DOHH2 (cell line): ENCODE measurements at regions not wholly inside any gene's neighbourhood (a gene's known extent, or its start where the extent isn't known, plus 50 kb on each side); places are given as distances from the start of the nearest gene placed in this dataset.

Experiments
- H3F3A ChIP-seq: fragments of 200-600 bp; sonication (generic), shearing (Covaris generic); 2 replicates; pipeline ENCODE4 v1.6.0; 2016; ENCODE audit warnings: antibody characterized with exemption, mild to moderate bottlenecking; ENCODE audit not compliant: control insufficient read depth, insufficient read depth
- H3K27ac ChIP-seq: fragments of 200-600 bp; sonication (generic); 2 replicates; pipeline ENCODE4 v1.5.1; 2014; ENCODE audit warnings: low read depth, mild to moderate bottlenecking, low read length, moderate library complexity
- H3K27me3 ChIP-seq: fragments of 200-600 bp; sonication (generic); 2 replicates; pipeline ENCODE4 v1.6.1; 2014; ENCODE audit warnings: mild to moderate bottlenecking, low read length, mixed read lengths; ENCODE audit not compliant: control insufficient read depth
- H3K36me3 ChIP-seq: fragments of 200-600 bp; sonication (generic); 2 replicates; pipeline ENCODE4 v1.6.1; 2014; ENCODE audit warnings: mild to moderate bottlenecking, low read length, moderate library complexity, mixed read lengths; ENCODE audit not compliant: control insufficient read depth
- H3K4me1 ChIP-seq: fragments of 200-600 bp; sonication (generic); 2 replicates; pipeline ENCODE4 v1.6.1; 2014; ENCODE audit warnings: mild to moderate bottlenecking, low read length, mixed read lengths; ENCODE audit not compliant: control insufficient read depth
- H3K4me2 ChIP-seq: fragments of 200-600 bp; sonication (generic); 2 replicates; pipeline ENCODE4 v1.6.0; 2014; ENCODE audit warnings: mild to moderate bottlenecking, low read length, moderate library complexity
- H3K4me3 ChIP-seq: fragments of 200-600 bp; sonication (generic); 2 replicates; pipeline ENCODE4 v1.5.1; 2014; ENCODE audit warnings: mild to moderate bottlenecking, low read length, mixed read lengths
- H3K79me2 ChIP-seq: fragments of 200-600 bp; sonication (generic); 2 replicates; pipeline ENCODE4 v1.6.1; 2014; ENCODE audit warnings: mild to moderate bottlenecking, low read length, mixed read lengths; ENCODE audit not compliant: control insufficient read depth
- H3K9me2 ChIP-seq: fragments of 200-600 bp; sonication (generic); replicated peaks from 2 replicates; pipeline ENCODE4 v1.6.1; 2014; ENCODE audit warnings: mild to moderate bottlenecking, low read length, mixed read lengths; ENCODE audit not compliant: control insufficient read depth
- H3K9me3 ChIP-seq: fragments of 200-600 bp; sonication (generic); 2 replicates; pipeline ENCODE4 v1.6.1; 2014; ENCODE audit warnings: antibody characterized with exemption, low read length, mixed read lengths; ENCODE audit not compliant: control insufficient read depth, insufficient read depth
- H4K20me1 ChIP-seq: fragments of 200-600 bp; sonication (generic); 2 replicates; pipeline ENCODE4 v1.6.0; 2014; ENCODE audit warnings: low read depth, mild to moderate bottlenecking, antibody characterized with exemption, low read length, moderate library complexity; ENCODE audit not compliant: control insufficient read depth, insufficient read depth
- EZH2phosphoT487 ChIP-seq: fragments of 200-600 bp; sonication (generic); IDR thresholded peaks from 2 replicates; pipeline ENCODE4 v1.6.1; 2017; ENCODE audit warnings: borderline replicate concordance, mild to moderate bottlenecking, antibody characterized with exemption, low read length, moderate library complexity, mixed read lengths
- TF ChIP-seq, protein P1 (sequence below): fragments of 200-600 bp; sonication (generic); IDR thresholded peaks from one replicate; pipeline ENCODE4 v1.5.1; 2014; ENCODE audit warnings: antibody characterized with exemption, mild to moderate bottlenecking, low read depth, low read length; ENCODE audit not compliant: poor library complexity, severe bottlenecking

DNA sequence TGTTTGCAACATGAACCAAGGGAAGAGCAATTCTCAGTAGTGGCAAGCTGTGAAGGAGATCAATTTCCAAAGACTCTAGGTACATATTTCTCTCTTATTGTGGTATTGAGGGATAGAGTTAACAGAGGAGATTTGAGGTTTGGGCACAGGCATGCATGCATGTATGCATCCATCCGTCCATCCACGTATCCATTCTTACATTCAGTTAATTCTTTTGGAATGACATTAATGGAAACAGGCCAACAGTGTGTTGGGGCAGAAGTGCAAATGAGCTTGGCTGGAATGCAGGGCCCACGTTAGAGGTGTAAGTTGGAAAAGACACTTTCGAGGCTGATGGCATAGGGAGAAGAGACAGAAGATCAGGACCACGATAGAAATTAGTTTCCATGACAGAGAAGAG is 216.9 kb upstream of the PELI2 start:
- no peak overlapping the region for H3K4me3 ChIP-seq
- H3K9me2 ChIP-seq: no peaks in the 10 kb centered on the region
- no peak overlapping the region for H3K4me2 ChIP-seq
- H3K27ac ChIP-seq: no peak overlapping the region
- H3K4me1 ChIP-seq: no peaks in the 10 kb centered on the region
- no peaks in the 10 kb centered on the region for H3K36me3 ChIP-seq
- no peaks in the 10 kb centered on the region for H4K20me1 ChIP-seq
- H3K9me3 ChIP-seq: no peaks in the 10 kb centered on the region
- H3F3A ChIP-seq: no peaks in the 10 kb centered on the region
- no peaks in the 10 kb centered on the region for H3K27me3 ChIP-seq
- no peak for TF ChIP-seq EZH2phosphoT487
- TF ChIP-seq, protein P1, sequence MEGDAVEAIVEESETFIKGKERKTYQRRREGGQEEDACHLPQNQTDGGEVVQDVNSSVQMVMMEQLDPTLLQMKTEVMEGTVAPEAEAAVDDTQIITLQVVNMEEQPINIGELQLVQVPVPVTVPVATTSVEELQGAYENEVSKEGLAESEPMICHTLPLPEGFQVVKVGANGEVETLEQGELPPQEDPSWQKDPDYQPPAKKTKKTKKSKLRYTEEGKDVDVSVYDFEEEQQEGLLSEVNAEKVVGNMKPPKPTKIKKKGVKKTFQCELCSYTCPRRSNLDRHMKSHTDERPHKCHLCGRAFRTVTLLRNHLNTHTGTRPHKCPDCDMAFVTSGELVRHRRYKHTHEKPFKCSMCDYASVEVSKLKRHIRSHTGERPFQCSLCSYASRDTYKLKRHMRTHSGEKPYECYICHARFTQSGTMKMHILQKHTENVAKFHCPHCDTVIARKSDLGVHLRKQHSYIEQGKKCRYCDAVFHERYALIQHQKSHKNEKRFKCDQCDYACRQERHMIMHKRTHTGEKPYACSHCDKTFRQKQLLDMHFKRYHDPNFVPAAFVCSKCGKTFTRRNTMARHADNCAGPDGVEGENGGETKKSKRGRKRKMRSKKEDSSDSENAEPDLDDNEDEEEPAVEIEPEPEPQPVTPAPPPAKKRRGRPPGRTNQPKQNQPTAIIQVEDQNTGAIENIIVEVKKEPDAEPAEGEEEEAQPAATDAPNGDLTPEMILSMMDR: no peak
- no peaks in the 10 kb centered on the region for H3K79me2 ChIP-seq

DNA sequence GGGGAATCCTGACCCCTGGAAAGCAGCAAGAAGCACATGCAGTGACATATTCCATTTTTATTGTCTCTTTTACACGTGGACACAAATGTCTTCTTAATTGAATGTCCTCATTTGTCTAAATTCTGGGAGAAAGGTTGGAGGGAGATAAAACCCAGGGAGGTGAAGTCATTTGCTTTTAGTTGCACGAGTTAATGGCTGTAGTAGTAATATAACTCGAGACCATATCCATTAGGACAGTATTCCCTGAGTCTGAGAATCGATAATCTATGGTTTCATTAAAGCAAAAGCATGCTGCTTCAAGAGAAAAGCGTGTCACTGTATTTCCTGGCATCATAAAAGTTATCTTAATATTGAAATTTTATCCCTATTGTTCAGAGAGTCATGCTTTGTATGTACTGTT is 216.0 kb upstream of the PELI2 start:
- Histone ChIP-seq H4K20me1 (no peaks in the 10 kb centered on the region), H3K4me2 (no peak overlapping the region), H3K9me2 (no peaks in the 10 kb centered on the region), H3K79me2 (no peaks in the 10 kb centered on the region), H3K4me3 (no peak overlapping the region), H3K27ac (no peak overlapping the region), H3K27me3 (no peaks in the 10 kb centered on the region), H3F3A (no peaks in the 10 kb centered on the region), H3K9me3 (no peaks in the 10 kb centered on the region), H3K4me1 (no peaks in the 10 kb centered on the region), H3K36me3 (no peaks in the 10 kb centered on the region)
- no peak for TF ChIP-seq EZH2phosphoT487
- TF ChIP-seq, protein P1: no peak

DNA sequence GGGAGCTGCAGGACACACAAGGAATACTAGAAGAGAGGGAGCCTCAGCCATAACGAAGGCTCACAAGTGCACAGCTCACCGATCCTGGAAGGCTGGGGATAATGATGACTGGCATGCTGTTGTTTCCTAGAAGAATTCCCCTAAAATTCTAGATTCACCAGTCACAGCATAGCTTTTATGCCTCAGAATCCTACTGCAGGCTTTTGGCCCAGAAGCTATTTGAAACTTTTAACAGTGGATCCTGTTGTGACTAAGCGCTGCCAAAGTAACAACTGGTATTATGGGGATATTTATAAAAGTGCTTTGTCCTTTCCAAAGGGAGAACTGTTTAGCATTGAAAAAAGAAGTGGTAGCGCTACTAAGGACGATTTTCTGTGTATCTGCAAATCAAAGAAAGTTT is 214.1 kb upstream of the PELI2 start:
- no peak overlapping the region for H3K4me2 ChIP-seq
- H3K4me3 ChIP-seq: no peak overlapping the region
- no peak overlapping the region for H3K27ac ChIP-seq
- no peaks in the 10 kb centered on the region for H3K9me3 ChIP-seq
- H3K79me2 ChIP-seq: no peaks in the 10 kb centered on the region
- H3K9me2 ChIP-seq: no peaks in the 10 kb centered on the region
- H4K20me1 ChIP-seq: no peaks in the 10 kb centered on the region
- no peaks in the 10 kb centered on the region for H3K36me3 ChIP-seq
- H3K27me3 ChIP-seq: no peaks in the 10 kb centered on the region
- TF ChIP-seq EZH2phosphoT487: no peak
- TF ChIP-seq, protein P1: no peak
- H3F3A ChIP-seq: no peaks in the 10 kb centered on the region
- no peaks in the 10 kb centered on the region for H3K4me1 ChIP-seq

DNA sequence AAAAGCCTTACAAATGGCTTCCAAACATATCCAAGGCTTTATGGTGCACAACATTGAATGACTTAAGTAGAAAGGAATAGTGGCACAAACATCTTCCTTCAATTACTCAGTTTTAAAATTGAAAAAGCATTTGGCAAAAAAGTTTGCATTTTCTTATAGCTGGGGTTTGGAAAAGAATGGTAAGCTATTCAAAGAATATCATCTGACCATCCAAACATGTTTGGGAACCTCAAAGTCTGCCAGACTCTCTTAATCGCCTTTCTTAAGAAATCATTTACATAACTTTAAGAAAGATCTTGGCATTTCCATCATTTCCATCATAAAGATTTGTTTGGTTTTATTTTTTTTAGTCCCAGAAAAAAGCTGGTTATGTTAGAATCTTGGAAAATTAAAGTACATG is 210.1 kb upstream of the PELI2 start:
- H3K4me1 ChIP-seq: no peaks in the 10 kb centered on the region
- H3K27ac ChIP-seq: no peak overlapping the region
- no peaks in the 10 kb centered on the region for H3K36me3 ChIP-seq
- no peaks in the 10 kb centered on the region for H3K27me3 ChIP-seq
- H4K20me1 ChIP-seq: no peaks in the 10 kb centered on the region
- no peak overlapping the region for H3K4me2 ChIP-seq
- H3F3A ChIP-seq: no peaks in the 10 kb centered on the region
- H3K9me2 ChIP-seq: no peaks in the 10 kb centered on the region
- H3K79me2 ChIP-seq: no peaks in the 10 kb centered on the region
- no peaks in the 10 kb centered on the region for H3K9me3 ChIP-seq
- H3K4me3 ChIP-seq: no peak overlapping the region
- TF ChIP-seq, protein P1: no peak
- no peak for TF ChIP-seq EZH2phosphoT487
